H1 (cell line): ENCODE measurements at regions not wholly inside any gene's neighbourhood (a gene's known extent, or its start where the extent isn't known, plus 50 kb on each side); places are given as distances from the start of the nearest gene placed in this dataset.

Experiments
- CTCF ChIA-PET: fragments of 300-600 bp; sonication (Branson Sonifier 250); formaldehyde crosslinking; loops from one replicate; lab custom pipeline; 2021; ENCODE audit not compliant: partially characterized antibody; lab: Charles Lee
- POLR2A ChIA-PET: fragments of 300-600 bp; sonication (Branson Sonifier 250); formaldehyde crosslinking; loops from one replicate; lab custom pipeline; 2021; ENCODE audit warnings: inconsistent platforms; ENCODE audit not compliant: partially characterized antibody; lab: Charles Lee
- DNase-seq, 2 experiments: peaks; one replicate each; pipeline versions ENCODE4 v3.0.0 to v3.0.0-alpha.2; 2010 to 2022; ENCODE audit warnings: low spot score in 2 of 2, low read depth in 1 of 2, mixed read lengths in 1 of 2
- FAIRE-seq: peaks from 2 replicates; lab custom pipeline; 2011; peaks lifted over from hg19 to GRCh38; lab: Jason Lieb, UNC
- H2AFZ ChIP-seq: 2 replicates; pipeline ENCODE4 v1.8.1; 2012; ENCODE audit warnings: low read length, inconsistent platforms
- H2AK5ac ChIP-seq: 2 replicates; pipeline ENCODE4 v1.6.1; 2013; ENCODE audit warnings: low read depth, low read length
- H2BK120ac ChIP-seq: replicated peaks from 2 replicates; pipeline ENCODE3; 2013; ENCODE audit warnings: low read depth, low read length, inconsistent platforms
- H2BK12ac ChIP-seq: 2 replicates; pipeline ENCODE4 v1.6.1; 2013; ENCODE audit warnings: low read depth, low read length
- H2BK15ac ChIP-seq: 2 replicates; pipeline ENCODE4 v1.6.1; 2013; ENCODE audit warnings: low read length
- H2BK20ac ChIP-seq: 2 replicates; pipeline ENCODE4 v1.6.1; 2013; ENCODE audit warnings: low read length
- H2BK5ac ChIP-seq: 2 replicates; pipeline ENCODE4 v1.6.1; 2013; ENCODE audit warnings: low read depth, low read length
- H3K14ac ChIP-seq: 2 replicates; pipeline ENCODE4 v1.6.1; 2013; ENCODE audit warnings: inconsistent platforms; ENCODE audit not compliant: insufficient read length
- H3K18ac ChIP-seq: 2 replicates; pipeline ENCODE4 v1.6.1; 2013; ENCODE audit warnings: low read length; ENCODE audit errors: extremely low read depth
- H3K23ac ChIP-seq: 2 replicates; pipeline ENCODE4 v1.6.1; 2013; ENCODE audit warnings: inconsistent platforms; ENCODE audit not compliant: insufficient read length
- H3K23me2 ChIP-seq: 2 replicates; pipeline ENCODE4 v1.6.1; 2013; ENCODE audit warnings: low read depth, low read length
- H3K27ac ChIP-seq: 2 replicates; pipeline ENCODE4 v1.6.1; 2011; ENCODE audit warnings: low read depth, low read length, inconsistent platforms
- H3K27me3 ChIP-seq, 4 experiments: replicated peaks in 1 of 4; 1 replicate in 1 of 4; 2 replicates in 3 of 4; pipeline versions ENCODE4 v1.6.1 to v1.8.1; 2011 to 2013; ENCODE audit warnings: low read length in 3 of 4, mild to moderate bottlenecking in 3 of 4, inconsistent platforms in 2 of 4, mixed read lengths in 2 of 4, moderate library complexity in 1 of 4; ENCODE audit not compliant: control insufficient read depth in 3 of 4, insufficient read depth in 3 of 4; ENCODE audit errors: extremely low read depth in 1 of 4
- H3K36me3 ChIP-seq, 4 experiments: 2 replicates each; pipeline versions ENCODE4 v1.6.1 to v1.8.1; 2011 to 2013; ENCODE audit warnings: mild to moderate bottlenecking in 4 of 4, low read length in 3 of 4, moderate library complexity in 2 of 4, control low read depth in 1 of 4, inconsistent platforms in 1 of 4; ENCODE audit not compliant: insufficient read depth in 4 of 4, control insufficient read depth in 2 of 4
- H3K4ac ChIP-seq: replicated peaks from 2 replicates; pipeline ENCODE3; 2013; ENCODE audit warnings: low read length, low read depth, mixed read lengths, inconsistent platforms; ENCODE audit not compliant: insufficient read length
- H3K4me1 ChIP-seq, 4 experiments: replicated peaks in 1 of 4; 1 replicate in 1 of 4; 2 replicates in 3 of 4; pipeline versions ENCODE4 v1.6.1 to v1.8.1; 2011 to 2013; ENCODE audit warnings: low read length in 3 of 4, inconsistent platforms in 2 of 4, mixed read lengths in 1 of 4; ENCODE audit not compliant: insufficient read depth in 4 of 4, control insufficient read depth in 3 of 4
- H3K4me2 ChIP-seq, 2 experiments: 2 replicates each; pipeline versions ENCODE4 v1.6.1 to v1.8.1; 2011 to 2013; ENCODE audit warnings: low read depth in 2 of 2, low read length in 2 of 2, control low read depth in 1 of 2, inconsistent platforms in 1 of 2, mild to moderate bottlenecking in 1 of 2; ENCODE audit not compliant: insufficient read depth in 1 of 2
- H3K4me3 ChIP-seq, 4 experiments: fragments of 200-600, 300-600 bp in 1 of 4; sonication (generic), shearing (Covaris generic), sonication (Bioruptor Twin) in 1 of 4; 2 replicates each; pipeline versions ENCODE4 v1.5.1 to v1.8.1; 2011 to 2016; ENCODE audit warnings: low read length in 4 of 4, low read depth in 3 of 4, control low read depth in 2 of 4, inconsistent platforms in 2 of 4, mild to moderate bottlenecking in 2 of 4, mixed read lengths in 1 of 4, moderate library complexity in 1 of 4; ENCODE audit not compliant: insufficient read depth in 2 of 4; ENCODE audit errors: extremely low read depth in 1 of 4
- H3K56ac ChIP-seq: replicated peaks from 2 replicates; pipeline ENCODE3; 2013; ENCODE audit warnings: low read depth, mild to moderate bottlenecking, mixed read lengths, low read length, inconsistent platforms; ENCODE audit not compliant: insufficient read length
- H3K79me1 ChIP-seq: 2 replicates; pipeline ENCODE4 v1.6.1; 2013; ENCODE audit warnings: low read depth, low read length, control low read depth
- H3K79me2 ChIP-seq, 2 experiments: 2 replicates each; pipeline versions ENCODE4 v1.6.1 to v1.8.1; 2012 to 2013; ENCODE audit warnings: low read length in 2 of 2, mild to moderate bottlenecking in 2 of 2, inconsistent platforms in 1 of 2; ENCODE audit not compliant: insufficient read depth in 2 of 2, control insufficient read depth in 1 of 2
- H3K9ac ChIP-seq, 4 experiments: replicated peaks in 1 of 4; 1 replicate in 1 of 4; 2 replicates in 3 of 4; pipeline versions ENCODE4 v1.6.1 to v1.8.1; 2011 to 2013; ENCODE audit warnings: low read depth in 3 of 4, low read length in 3 of 4, control low read depth in 2 of 4, mild to moderate bottlenecking in 2 of 4, moderate library complexity in 2 of 4, inconsistent platforms in 1 of 4; ENCODE audit errors: extremely low read depth in 1 of 4
- H3K9me3 ChIP-seq, 2 experiments: 2 replicates each; pipeline versions ENCODE4 v1.6.1 to v1.8.1; 2012 to 2013; ENCODE audit warnings: mild to moderate bottlenecking in 2 of 2, moderate library complexity in 2 of 2, control low read depth in 1 of 2, inconsistent platforms in 1 of 2, low read depth in 1 of 2, low read length in 1 of 2, mixed read lengths in 1 of 2; ENCODE audit not compliant: insufficient read depth in 2 of 2
- H4K20me1 ChIP-seq, 2 experiments: replicated peaks in 1 of 2; 2 replicates each; pipeline versions ENCODE3 to v1.8.1; 2011 to 2013; ENCODE audit warnings: inconsistent platforms in 2 of 2, low read length in 2 of 2, mild to moderate bottlenecking in 1 of 2; ENCODE audit not compliant: insufficient read depth in 2 of 2, control insufficient read depth in 1 of 2
- H4K5ac ChIP-seq: 2 replicates; pipeline ENCODE4 v1.6.1; 2013; ENCODE audit warnings: low read length, low read depth, mixed read lengths, inconsistent platforms; ENCODE audit not compliant: insufficient read length
- H4K8ac ChIP-seq: 2 replicates; pipeline ENCODE4 v1.8.0; 2013; ENCODE audit warnings: mild to moderate bottlenecking, moderate library complexity, low read length, inconsistent platforms; ENCODE audit not compliant: insufficient read depth; ENCODE audit errors: extremely low read depth
- H4K91ac ChIP-seq: replicated peaks from 2 replicates; pipeline ENCODE3; 2013; ENCODE audit warnings: low read length, mixed read lengths, inconsistent platforms; ENCODE audit not compliant: insufficient read length
- ATF2 ChIP-seq: IDR thresholded peaks from 2 replicates; pipeline ENCODE4 v1.6.1; 2012; ENCODE audit warnings: low read length, inconsistent platforms
- BCL11A ChIP-seq, 2 experiments: IDR thresholded peaks; one replicate each; pipeline ENCODE4 v1.6.1; 2011; ENCODE audit warnings: low read depth in 2 of 2, low read length in 2 of 2, mild to moderate bottlenecking in 2 of 2
- EZH2 ChIP-seq: fragments of 200-600 bp; sonication (generic); IDR thresholded peaks from 2 replicates; pipeline ENCODE4 v1.7.1; 2012; ENCODE audit warnings: low read depth, mild to moderate bottlenecking, moderate library complexity, low read length, inconsistent platforms; ENCODE audit not compliant: severe bottlenecking
- GTF2F1 ChIP-seq: IDR thresholded peaks from 2 replicates; pipeline ENCODE4 v1.6.1; 2012; ENCODE audit warnings: low read depth, low read length, improper control_type of control experiment, borderline replicate concordance
- KDM1A ChIP-seq: fragments of 200-600, 300-600 bp; sonication (generic); IDR thresholded peaks from 2 replicates; pipeline ENCODE4 v1.7.1; 2016; ENCODE audit warnings: mild to moderate bottlenecking, low read length, borderline replicate concordance
- MAFK ChIP-seq: IDR thresholded peaks from 2 replicates; pipeline ENCODE4 v1.6.1; 2012; ENCODE audit warnings: low read depth, mild to moderate bottlenecking, improper control_type of control experiment, low read length
- NANOG ChIP-seq: IDR thresholded peaks from 2 replicates; pipeline ENCODE4 v1.6.1; 2011; ENCODE audit warnings: low read length, low read depth, mild to moderate bottlenecking, inconsistent platforms; ENCODE audit not compliant: insufficient read depth, poor library complexity, severe bottlenecking
- PHF8 ChIP-seq: fragments of 200-600 bp; sonication (generic); conservative IDR thresholded peaks from 2 replicates; pipeline ENCODE4 v1.7.1; 2012; ENCODE audit warnings: low read depth, mild to moderate bottlenecking, inconsistent platforms, low read length, moderate library complexity
- SIN3A ChIP-seq, 2 experiments: IDR thresholded peaks in 1 of 2; conservative IDR thresholded peaks in 1 of 2; 2 replicates each; pipeline ENCODE4 v1.6.1; 2011 to 2012; ENCODE audit warnings: low read length in 2 of 2, improper control_type of control experiment in 1 of 2, low read depth in 1 of 2, mild to moderate bottlenecking in 1 of 2
- TBP ChIP-seq: IDR thresholded peaks from 2 replicates; pipeline ENCODE4 v1.6.1; 2011; ENCODE audit warnings: low read depth, low read length, improper control_type of control experiment
- YY1 ChIP-seq: IDR thresholded peaks from 2 replicates; pipeline ENCODE4 v1.6.1; 2011; ENCODE audit warnings: low read depth, mild to moderate bottlenecking, low read length
- WGBS, 2 experiments: shearing (Covaris generic) in 1 of 2; methylation state at CpG; one replicate each; pipeline versions ENCODE4 v1.1.6 to v1.1.7; 2013 to 2015; ENCODE audit warnings: low lambda C conversion rate in 2 of 2, mixed read lengths in 2 of 2, inconsistent platforms in 1 of 2, low coverage in 1 of 2, missing lambda C conversion rate in 1 of 2; ENCODE audit not compliant: insufficient replicate concordance in 2 of 2, insufficient coverage in 1 of 2, insufficient read length in 1 of 2; ENCODE audit errors: extremely low coverage in 1 of 2, missing lambda C conversion rate in 1 of 2; 5-methylcytosine and 5-hydroxymethylcytosine counted together

- Histone ChIP-seq H3K36me3 (no peaks in the 10 kb centered on the region), H2AK5ac (no peak overlapping the region), H3K14ac (no peak overlapping the region), H3K79me1 (peaks cover 2% of the 10 kb centered on the region; the same call in 1 of the 2 replicates), H3K4me2 (no peak overlapping the region), H3K23ac (no peak overlapping the region), H3K9ac (no peak overlapping the region), H3K18ac (no peak overlapping the region), H3K23me2 (no peaks in the 10 kb centered on the region), H3K4me3 (no peak overlapping the region), H2BK12ac (no peak overlapping the region), H4K8ac (no peak overlapping the region), H4K20me1 (no peaks in the 10 kb centered on the region), H3K56ac (no peak overlapping the region), H4K5ac (no peak overlapping the region), H3K27me3 (no peaks in the 10 kb centered on the region), H3K79me2 (no peaks in the 10 kb centered on the region), H2BK15ac (no peak overlapping the region), H3K4ac (no peak overlapping the region), H3K27ac (no peak overlapping the region), H2BK5ac (no peak overlapping the region), H2AFZ (no peak overlapping the region), H3K9me3 (no peaks in the 10 kb centered on the region), H2BK20ac (no peak overlapping the region), H4K91ac (no peak overlapping the region), H3K4me1 (peaks cover 0 to 16% (median 2%) of the 10 kb centered on the region in 4 experiments; a peak in 3 of 7 replicates), H2BK120ac (no peak overlapping the region)
- WGBS, 2 experiments = 93% methylated on average over 5 of the region's 5 CpGs; no CpG with 5 or more reads in 1 of the 2 experiments
- DNase-seq (no peak), FAIRE-seq (no peak)
- ChIA-PET CTCF (interaction anchor here (0.7 to 1.3 kb wide), 3 partner anchors 8 to 13 kb away, joined by 3 read pairs; no protein-coding TSS in a partner anchor), POLR2A (no interaction called here)
- TF ChIP-seq ATF2 (no peak), BCL11A (IDR thresholded peaks at IDR 0.05; ENCODE audit: low read depth in 2 of 2, low read length in 2 of 2) (no peak), KDM1A (no peak), TBP (no peak), EZH2 (no peak), PHF8 (no peak), NANOG (no peak), MAFK (no peak), GTF2F1 (no peak), YY1 (no peak), SIN3A (conservative IDR thresholded peaks at IDR 0.05 in 1 of 2, IDR thresholded peaks at IDR 0.05 in 1 of 2; ENCODE audit: low read depth in 1 of 2, low read length in 2 of 2) (no peak)
These were observed 81.3 kb upstream of the SPTBN1 start for GRCh38 chr2:54374591-54375364.
